Epithelial cell of esophagus (primary cell): ENCODE measurements at regions not wholly inside any gene's neighbourhood (a gene's known extent, or its start where the extent isn't known, plus 50 kb on each side); places are given as distances from the start of the nearest gene placed in this dataset.

Experiments used
- DNase-seq: peaks from one replicate; pipeline ENCODE4 v3.0.0; 2010; ENCODE audit warnings: low read depth
- H3K4me3 ChIP-seq: 2 replicates; pipeline ENCODE4 v1.5.1; 2011; ENCODE audit warnings: mild to moderate bottlenecking, low read length, control low read depth
- CTCF ChIP-seq: IDR thresholded peaks from 2 replicates; pipeline ENCODE4 v1.5.1; 2011; ENCODE audit warnings: low read depth, mild to moderate bottlenecking, low read length, control low read depth, inconsistent platforms; ENCODE audit not compliant: insufficient read depth; ENCODE audit errors: missing control alignments

GRCh38 chr5:136694258-136694657, 328.9 kb upstream of the TRPC7 start:
- TF ChIP-seq CTCF: no peak
- no peak for DNase-seq
- H3K4me3 ChIP-seq: no peak overlapping the region

GRCh38 chr5:136689552-136689951, 324.2 kb upstream of the TRPC7 start:
- no peak for TF ChIP-seq CTCF
- H3K4me3 ChIP-seq: no peak overlapping the region
- DNase-seq: no peak

GRCh38 chr5:136686192-136686872, 321.0 kb upstream of the TRPC7 start:
- peak; percentile 84 for DNase-seq
- TF ChIP-seq CTCF: peak; percentile 75
- no peak overlapping the region for H3K4me3 ChIP-seq

GRCh38 chr5:136682986-136683385, 317.6 kb upstream of the TRPC7 start:
- TF ChIP-seq CTCF: no peak
- DNase-seq: no peak
- H3K4me3 ChIP-seq: no peak overlapping the region

GRCh38 chr5:136679233-136679632, 313.9 kb upstream of the TRPC7 start:
- DNase-seq: no peak
- no peak overlapping the region for H3K4me3 ChIP-seq
- TF ChIP-seq CTCF: no peak

GRCh38 chr5:136677217-136677616, 311.9 kb upstream of the TRPC7 start:
- H3K4me3 ChIP-seq: no peak overlapping the region
- TF ChIP-seq CTCF: no peak
- DNase-seq: no peak

GRCh38 chr5:136676685-136677084, 311.3 kb upstream of the TRPC7 start:
- no peak for DNase-seq
- TF ChIP-seq CTCF: no peak
- H3K4me3 ChIP-seq: no peak overlapping the region
